ENCODE measurements at regions not wholly inside any gene's neighbourhood (a gene's known extent, or its start where the extent isn't known, plus 50 kb on each side); places are given as distances from the start of the nearest gene placed in this dataset.

GRCh38 chr20:17860301-17861197, 108.0 kb downstream of the SNX5 start:
- H3K4me3 ChIP-seq (ENCODE audit: low read depth, low read length), result no peak overlapping the region
- no peaks in the 10 kb centered on the region for H3K36me3 ChIP-seq
- DNase-seq, result no peak
- H3K27me3 ChIP-seq (ENCODE audit: insufficient read depth, low read depth, severe bottlenecking), result no peaks in the 10 kb centered on the region
- H3K9me3 ChIP-seq (ENCODE audit: severe bottlenecking), result no peaks in the 10 kb centered on the region
- TF ChIP-seq CTCF (IDR thresholded peaks at IDR 0.05; ENCODE audit: low read depth, low read length), result no peak
- no peak overlapping the region for H3K27ac ChIP-seq

- Histone ChIP-seq H3K9me3 (ENCODE audit: severe bottlenecking) (no peaks in the 10 kb centered on the region), H3K27me3 (ENCODE audit: insufficient read depth, low read depth, severe bottlenecking) (no peaks in the 10 kb centered on the region), H3K27ac (no peak overlapping the region), H3K36me3 (no peaks in the 10 kb centered on the region), H3K4me3 (ENCODE audit: low read depth, low read length) (no peak overlapping the region)
- no peak for DNase-seq
- no peak for TF ChIP-seq CTCF (IDR thresholded peaks at IDR 0.05; ENCODE audit: low read depth, low read length)
Measured at GRCh38 chr20:17859616-17860232, 108.9 kb downstream of the SNX5 start.

- no peak overlapping the region for H3K4me3 ChIP-seq (ENCODE audit: low read depth, low read length)
- DNase-seq, result no peak
- no peaks in the 10 kb centered on the region for H3K36me3 ChIP-seq
- H3K27me3 ChIP-seq (ENCODE audit: insufficient read depth, low read depth, severe bottlenecking), result no peaks in the 10 kb centered on the region
- H3K9me3 ChIP-seq (ENCODE audit: severe bottlenecking), result no peaks in the 10 kb centered on the region
- TF ChIP-seq CTCF (IDR thresholded peaks at IDR 0.05; ENCODE audit: low read depth, low read length), result no peak
- H3K27ac ChIP-seq, result no peak overlapping the region
Measured at GRCh38 chr20:17859002-17859615, 109.5 kb downstream of the SNX5 start.

- Histone ChIP-seq H3K27me3 (ENCODE audit: insufficient read depth, low read depth, severe bottlenecking) (no peaks in the 10 kb centered on the region), H3K9me3 (ENCODE audit: severe bottlenecking) (no peaks in the 10 kb centered on the region), H3K4me3 (ENCODE audit: low read depth, low read length) (no peak overlapping the region), H3K27ac (no peak overlapping the region), H3K36me3 (no peaks in the 10 kb centered on the region)
- no peak for TF ChIP-seq CTCF (IDR thresholded peaks at IDR 0.05; ENCODE audit: low read depth, low read length)
- no peak for DNase-seq
Measured at GRCh38 chr20:17858450-17859001, 110.1 kb downstream of the SNX5 start.

GRCh38 chr20:17857639-17858449, 110.8 kb downstream of the SNX5 start:
- TF ChIP-seq CTCF (IDR thresholded peaks at IDR 0.05; ENCODE audit: low read depth, low read length), result no peak
- DNase-seq, result no peak
- Histone ChIP-seq H3K27ac (no peak overlapping the region), H3K4me3 (ENCODE audit: low read depth, low read length) (no peak overlapping the region), H3K27me3 (ENCODE audit: insufficient read depth, low read depth, severe bottlenecking) (no peaks in the 10 kb centered on the region), H3K36me3 (no peaks in the 10 kb centered on the region), H3K9me3 (ENCODE audit: severe bottlenecking) (no peaks in the 10 kb centered on the region)
